ENCODE measurements at regions not wholly inside any gene's neighbourhood (a gene's known extent, or its start where the extent isn't known, plus 50 kb on each side); places are given as distances from the start of the nearest gene placed in this dataset.

DNA sequence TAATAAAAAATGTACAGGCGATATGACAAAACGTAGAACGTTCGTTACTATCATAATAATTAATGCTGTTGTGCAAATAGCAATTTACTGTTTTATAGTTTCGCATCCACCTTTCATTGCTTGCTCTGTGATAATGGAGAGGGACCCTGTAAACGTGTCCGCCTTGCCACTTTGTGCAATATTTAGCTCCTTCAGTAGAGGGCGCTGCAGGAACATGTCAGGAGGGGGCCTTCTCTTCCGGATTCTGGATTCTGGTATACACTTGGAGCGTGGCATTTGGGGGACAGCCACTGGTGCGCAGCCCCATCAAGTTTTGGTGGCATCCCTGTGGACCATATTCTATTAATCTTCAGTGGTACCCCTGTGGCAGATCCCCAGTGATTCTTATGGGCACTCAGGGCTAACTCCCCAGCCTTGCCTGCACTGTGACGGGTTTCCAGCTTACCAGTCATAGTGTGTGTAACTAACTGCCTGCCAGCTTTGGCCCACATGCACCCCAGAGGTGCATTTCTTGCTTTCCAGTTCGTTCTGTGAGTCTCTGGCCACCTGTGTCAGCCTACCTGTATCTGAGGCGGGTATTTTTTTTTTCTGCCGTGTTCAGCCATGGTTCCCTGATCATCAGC lies 140.3 kb downstream of the CYRIA start:
- TF ChIP-seq FOXP2 (optimal IDR thresholded peaks at IDR 0.05; ENCODE audit: borderline replicate concordance, extremely low read depth, extremely low read length, insufficient read depth) (no peak), SIN3A (IDR thresholded peaks at IDR 0.05; ENCODE audit: borderline replicate concordance, insufficient read depth, low read length) (no peak), POLR2AphosphoS5 (IDR thresholded peaks at IDR 0.05; ENCODE audit: low read depth, low read length) (no peak), TAF1 (IDR thresholded peaks at IDR 0.05; ENCODE audit: borderline replicate concordance, insufficient read depth, low read length) (no peak)
- TF ChIP-seq, protein P1, sequence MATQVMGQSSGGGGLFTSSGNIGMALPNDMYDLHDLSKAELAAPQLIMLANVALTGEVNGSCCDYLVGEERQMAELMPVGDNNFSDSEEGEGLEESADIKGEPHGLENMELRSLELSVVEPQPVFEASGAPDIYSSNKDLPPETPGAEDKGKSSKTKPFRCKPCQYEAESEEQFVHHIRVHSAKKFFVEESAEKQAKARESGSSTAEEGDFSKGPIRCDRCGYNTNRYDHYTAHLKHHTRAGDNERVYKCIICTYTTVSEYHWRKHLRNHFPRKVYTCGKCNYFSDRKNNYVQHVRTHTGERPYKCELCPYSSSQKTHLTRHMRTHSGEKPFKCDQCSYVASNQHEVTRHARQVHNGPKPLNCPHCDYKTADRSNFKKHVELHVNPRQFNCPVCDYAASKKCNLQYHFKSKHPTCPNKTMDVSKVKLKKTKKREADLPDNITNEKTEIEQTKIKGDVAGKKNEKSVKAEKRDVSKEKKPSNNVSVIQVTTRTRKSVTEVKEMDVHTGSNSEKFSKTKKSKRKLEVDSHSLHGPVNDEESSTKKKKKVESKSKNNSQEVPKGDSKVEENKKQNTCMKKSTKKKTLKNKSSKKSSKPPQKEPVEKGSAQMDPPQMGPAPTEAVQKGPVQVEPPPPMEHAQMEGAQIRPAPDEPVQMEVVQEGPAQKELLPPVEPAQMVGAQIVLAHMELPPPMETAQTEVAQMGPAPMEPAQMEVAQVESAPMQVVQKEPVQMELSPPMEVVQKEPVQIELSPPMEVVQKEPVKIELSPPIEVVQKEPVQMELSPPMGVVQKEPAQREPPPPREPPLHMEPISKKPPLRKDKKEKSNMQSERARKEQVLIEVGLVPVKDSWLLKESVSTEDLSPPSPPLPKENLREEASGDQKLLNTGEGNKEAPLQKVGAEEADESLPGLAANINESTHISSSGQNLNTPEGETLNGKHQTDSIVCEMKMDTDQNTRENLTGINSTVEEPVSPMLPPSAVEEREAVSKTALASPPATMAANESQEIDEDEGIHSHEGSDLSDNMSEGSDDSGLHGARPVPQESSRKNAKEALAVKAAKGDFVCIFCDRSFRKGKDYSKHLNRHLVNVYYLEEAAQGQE (IDR thresholded peaks at IDR 0.05; ENCODE audit: insufficient read depth in 1 of 2, low read depth in 2 of 2, low read length in 2 of 2) = no peak

DNA sequence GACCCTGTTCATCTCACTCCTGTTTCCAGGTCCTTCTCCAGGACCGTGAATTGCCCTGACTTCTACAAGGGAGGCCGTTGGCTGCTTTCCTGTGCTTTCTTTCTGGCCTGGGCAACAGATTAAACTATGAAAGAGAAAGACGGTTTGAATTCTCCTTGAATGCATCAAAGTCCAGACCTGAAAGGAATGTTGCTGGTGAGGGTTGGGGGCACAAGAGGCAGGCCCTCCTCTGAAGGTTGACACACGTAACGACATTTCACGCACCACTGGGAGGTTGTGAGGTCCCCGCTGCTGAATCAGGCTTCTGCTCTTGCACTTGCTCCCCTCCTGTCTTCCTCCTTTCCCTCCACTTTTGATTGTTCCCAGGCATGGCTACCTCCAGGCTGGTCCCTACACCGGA lies 141.9 kb downstream of the CYRIA start:
- TF ChIP-seq SIN3A (IDR thresholded peaks at IDR 0.05; ENCODE audit: borderline replicate concordance, insufficient read depth, low read length) (no peak), POLR2AphosphoS5 (IDR thresholded peaks at IDR 0.05; ENCODE audit: low read depth, low read length) (no peak), TAF1 (IDR thresholded peaks at IDR 0.05; ENCODE audit: borderline replicate concordance, insufficient read depth, low read length) (no peak), FOXP2 (optimal IDR thresholded peaks at IDR 0.05; ENCODE audit: borderline replicate concordance, extremely low read depth, extremely low read length, insufficient read depth) (no peak)
- TF ChIP-seq, protein P1 (IDR thresholded peaks at IDR 0.05; ENCODE audit: insufficient read depth in 1 of 2, low read depth in 2 of 2, low read length in 2 of 2) = no peak

DNA sequence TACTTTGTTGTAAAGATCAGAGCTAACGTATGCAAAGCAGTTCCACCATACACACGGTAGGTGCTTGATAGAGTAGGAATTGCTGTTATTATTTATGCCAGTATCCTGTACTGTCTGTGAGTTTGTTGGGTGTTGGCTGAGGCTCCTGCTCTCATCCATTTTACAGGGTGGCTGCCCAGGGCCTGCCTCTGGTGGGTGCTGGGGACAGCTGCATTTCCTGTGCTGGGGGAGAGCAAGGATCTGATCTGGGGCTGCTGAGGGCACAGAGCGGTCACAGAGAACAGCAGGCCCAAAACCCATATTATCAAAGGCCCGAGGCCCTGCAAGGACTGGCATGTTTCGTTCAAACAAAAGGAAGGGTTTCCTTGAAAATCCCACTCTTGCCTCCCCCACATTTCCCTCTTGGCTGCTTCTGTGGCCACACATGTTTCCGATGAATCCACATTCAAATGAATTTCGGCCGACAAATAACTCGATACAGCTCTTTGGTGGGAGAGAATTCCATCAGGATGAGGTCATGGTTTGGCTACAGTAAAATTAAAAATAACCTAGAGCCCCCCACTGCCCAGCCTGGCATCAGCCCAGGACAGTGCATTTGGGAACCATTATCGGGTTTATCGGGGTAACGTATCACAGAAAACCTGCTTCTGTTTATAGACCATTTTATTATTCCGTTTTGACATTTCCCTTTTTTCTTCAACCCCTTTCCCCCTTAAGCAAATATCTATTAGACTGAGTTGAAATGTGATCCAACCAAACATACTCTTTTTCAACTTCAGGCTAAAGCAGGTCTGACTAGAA lies 143.4 kb downstream of the CYRIA start:
- TF ChIP-seq POLR2AphosphoS5 (IDR thresholded peaks at IDR 0.05; ENCODE audit: low read depth, low read length) (no peak), SIN3A (IDR thresholded peaks at IDR 0.05; ENCODE audit: borderline replicate concordance, insufficient read depth, low read length) (no peak), TAF1 (IDR thresholded peaks at IDR 0.05; ENCODE audit: borderline replicate concordance, insufficient read depth, low read length) (no peak), FOXP2 (optimal IDR thresholded peaks at IDR 0.05; ENCODE audit: borderline replicate concordance, extremely low read depth, extremely low read length, insufficient read depth) (no peak)
- TF ChIP-seq, protein P1 (IDR thresholded peaks at IDR 0.05; ENCODE audit: insufficient read depth in 1 of 2, low read depth in 2 of 2, low read length in 2 of 2) = no peak

DNA sequence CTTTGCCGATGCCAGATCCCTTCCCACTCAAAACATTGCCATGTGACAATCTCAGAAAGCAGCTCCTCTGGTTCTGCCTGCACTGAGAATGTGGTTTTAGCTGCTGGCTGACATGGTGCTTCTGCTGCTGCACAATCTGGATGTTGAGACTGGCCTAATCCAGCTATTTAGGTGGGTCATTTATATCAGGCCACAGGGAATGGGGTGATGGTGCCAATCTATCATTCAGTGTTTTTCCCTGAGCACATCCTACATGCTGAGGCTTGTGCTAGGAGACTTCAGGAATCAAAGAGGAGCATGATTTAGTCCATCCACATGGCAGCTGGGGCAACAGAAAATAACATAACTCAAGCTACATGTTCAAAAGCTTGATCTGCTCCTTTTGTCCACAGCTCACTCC lies 144.7 kb downstream of the CYRIA start:
- TF ChIP-seq FOXP2 (optimal IDR thresholded peaks at IDR 0.05; ENCODE audit: borderline replicate concordance, extremely low read depth, extremely low read length, insufficient read depth) (no peak), SIN3A (IDR thresholded peaks at IDR 0.05; ENCODE audit: borderline replicate concordance, insufficient read depth, low read length) (no peak), POLR2AphosphoS5 (IDR thresholded peaks at IDR 0.05; ENCODE audit: low read depth, low read length) (no peak), TAF1 (IDR thresholded peaks at IDR 0.05; ENCODE audit: borderline replicate concordance, insufficient read depth, low read length) (no peak)
- TF ChIP-seq, protein P1 (IDR thresholded peaks at IDR 0.05; ENCODE audit: insufficient read depth in 1 of 2, low read depth in 2 of 2, low read length in 2 of 2) = no peak
